ENCODE measurements at regions not wholly inside any gene's neighbourhood (a gene's known extent, or its start where the extent isn't known, plus 50 kb on each side); places are given as distances from the start of the nearest gene placed in this dataset.
"Not testable (repeated sequence)": the region's sequence is repeated elsewhere in the genome, so short reads cannot be mapped to it uniquely, and the experiment has no call there.

DNA sequence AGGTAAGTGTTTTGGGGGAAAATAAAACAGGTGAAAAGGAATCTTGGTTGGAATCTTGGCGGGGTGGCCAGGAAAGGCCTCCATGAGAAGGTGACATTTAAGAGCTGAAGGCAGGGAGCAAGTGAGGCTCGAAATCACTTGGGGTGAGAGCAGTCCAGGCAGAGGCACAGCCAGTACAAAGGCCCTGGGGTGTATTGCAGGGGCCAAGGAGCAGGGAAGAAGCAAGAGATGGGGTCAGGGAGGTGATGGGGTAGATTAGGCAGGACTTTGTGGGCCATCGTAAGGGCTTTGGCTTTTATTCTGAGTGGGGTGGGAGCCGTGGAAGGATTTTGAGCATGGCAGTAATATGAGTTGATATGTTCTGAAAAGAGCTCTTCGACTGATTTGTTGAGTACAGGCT lies 551.1 kb downstream of the MN1 start:
- no peak for ATAC-seq
- intact Hi-C loops (cut with DNase I, micrococcal nuclease) = no loop called here
- DNase-seq = no peak

DNA sequence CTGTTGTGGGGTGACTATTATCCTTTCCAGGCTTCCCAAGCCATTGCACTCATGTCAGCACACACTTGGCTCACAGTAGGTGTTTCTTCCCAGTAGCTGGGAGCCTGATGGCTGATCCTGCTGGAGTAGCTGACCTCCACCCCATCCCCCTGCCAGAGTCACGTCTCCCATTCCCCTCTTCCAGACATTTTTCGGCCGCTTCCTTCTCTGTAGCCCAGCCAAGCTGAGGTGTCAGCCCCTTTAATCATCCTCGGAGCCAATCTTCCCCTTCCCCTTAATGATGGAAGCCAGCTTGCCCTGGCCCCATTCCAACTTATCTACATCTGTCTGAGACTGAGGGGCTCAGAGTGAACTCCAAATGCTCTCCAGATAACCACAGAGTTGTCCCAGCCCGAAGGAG lies 550.7 kb downstream of the MN1 start:
- intact Hi-C loops (cut with DNase I, micrococcal nuclease) = no loop called here
- no peak for DNase-seq
- no peak for ATAC-seq

DNA sequence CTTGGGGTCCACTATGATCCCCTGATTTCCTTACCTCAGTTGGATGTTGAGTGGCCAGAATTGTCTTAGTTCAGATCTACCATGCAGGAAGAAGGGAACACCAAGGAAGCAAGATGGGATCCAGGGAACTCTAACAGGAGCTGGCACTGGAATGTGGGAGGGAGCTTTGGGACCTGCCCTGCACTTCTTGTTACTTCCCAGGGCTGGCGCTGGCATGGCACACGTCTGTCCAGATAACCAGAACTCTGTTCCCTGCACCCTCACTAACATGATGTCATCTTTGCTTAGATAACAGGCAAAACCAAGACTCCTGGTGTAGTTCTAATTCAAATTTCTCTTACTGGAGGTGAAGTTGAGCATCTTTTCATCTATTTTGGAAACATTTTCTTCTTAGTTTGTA lies 550.0 kb downstream of the MN1 start:
- intact Hi-C loops (cut with DNase I, micrococcal nuclease) = no loop called here
- ATAC-seq (no peak), DNase-seq (no peak)

GRCh38 chr22:27252282-27253049 lies 549.1 kb downstream of the MN1 start:
- DNase-seq = no peak
- ATAC-seq = no peak

GRCh38 chr22:27253108-27253902 lies 548.3 kb downstream of the MN1 start:
- intact Hi-C loops (cut with DNase I, micrococcal nuclease) = no loop called here
- ATAC-seq (no peak), DNase-seq (no peak)

More at GRCh38 chr22:27252282-27253049, 549.1 kb downstream of the MN1 start:
- intact Hi-C loops (cut with DNase I, micrococcal nuclease) = no loop called here

- ATAC-seq; DNase-seq; intact Hi-C loops (cut with DNase I, micrococcal nuclease): not testable (repeated sequence)
Measured at GRCh38 chr22:27254063-27254462, 547.5 kb downstream of the MN1 start.

DNA sequence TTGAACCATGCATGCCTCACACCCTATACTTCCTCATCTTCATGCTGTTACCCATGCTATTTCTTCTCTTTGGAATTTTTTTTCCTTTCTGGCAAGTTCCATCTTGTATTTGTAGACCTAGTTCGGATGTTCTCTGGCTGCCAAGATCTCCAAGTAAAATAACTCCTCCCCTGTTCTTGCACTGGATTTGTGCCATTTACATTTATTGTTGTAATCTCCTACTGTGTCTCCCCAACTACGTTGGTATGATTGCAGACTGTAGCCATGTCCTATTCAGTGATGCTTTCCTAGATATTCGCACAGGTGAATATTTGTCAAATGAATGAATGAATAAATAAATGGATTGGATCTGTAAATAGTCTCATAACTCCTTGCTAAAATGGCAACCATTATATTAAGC lies 546.0 kb downstream of the MN1 start:
- intact Hi-C loops (cut with DNase I, micrococcal nuclease) = no loop called here
- ATAC-seq (no peak), DNase-seq (no peak)

GRCh38 chr22:27257987-27258386 lies 543.6 kb downstream of the MN1 start:
- DNase-seq = no peak
- intact Hi-C loops (cut with DNase I, micrococcal nuclease) = no loop called here
- no peak for ATAC-seq

- ATAC-seq (no peak), DNase-seq (no peak)
- intact Hi-C loops (cut with DNase I, micrococcal nuclease) = no loop called here
Measured at GRCh38 chr22:27258616-27259172, 542.9 kb downstream of the MN1 start.

GRCh38 chr22:27259433-27259832 lies 542.1 kb downstream of the MN1 start:
- no peak for DNase-seq
- no peak for ATAC-seq
- intact Hi-C loops (cut with DNase I, micrococcal nuclease) = no loop called here

DNA sequence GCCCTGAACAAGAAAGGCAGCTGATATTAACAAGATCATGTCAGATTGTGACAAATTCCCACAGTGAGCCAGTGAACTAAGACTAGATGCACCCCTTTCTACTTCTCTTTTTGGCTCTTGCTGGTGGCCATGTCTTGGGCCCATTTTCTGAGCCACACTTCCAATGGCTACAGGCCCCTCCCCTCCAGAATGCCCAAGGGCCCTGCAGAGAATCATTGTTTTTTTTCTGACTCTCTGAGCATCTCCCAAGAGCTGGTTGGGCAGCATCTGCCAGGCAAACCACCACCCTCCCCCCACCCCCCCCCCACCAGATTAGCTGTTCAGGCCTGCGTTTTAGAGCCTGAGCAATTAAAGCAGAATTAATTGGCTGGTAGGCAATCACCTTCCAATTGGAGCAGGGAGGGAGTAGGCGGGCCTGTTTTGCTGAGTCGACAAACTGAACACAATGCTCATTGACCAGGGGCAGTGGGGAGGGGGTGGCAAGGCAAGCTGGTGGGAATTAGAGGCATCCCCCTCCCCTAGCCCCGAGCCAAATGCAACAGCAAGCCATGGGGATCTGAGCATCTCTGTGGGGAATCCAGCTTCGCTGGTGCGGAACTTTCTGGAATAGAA lies 541.4 kb downstream of the MN1 start:
- intact Hi-C loops (cut with DNase I, micrococcal nuclease) = no loop called here
- ATAC-seq = no peak
- no peak for DNase-seq

GRCh38 chr22:27262361-27262760 lies 539.2 kb downstream of the MN1 start:
- DNase-seq (no peak), ATAC-seq (no peak)
- intact Hi-C loops (cut with DNase I, micrococcal nuclease) = no loop called here

DNA sequence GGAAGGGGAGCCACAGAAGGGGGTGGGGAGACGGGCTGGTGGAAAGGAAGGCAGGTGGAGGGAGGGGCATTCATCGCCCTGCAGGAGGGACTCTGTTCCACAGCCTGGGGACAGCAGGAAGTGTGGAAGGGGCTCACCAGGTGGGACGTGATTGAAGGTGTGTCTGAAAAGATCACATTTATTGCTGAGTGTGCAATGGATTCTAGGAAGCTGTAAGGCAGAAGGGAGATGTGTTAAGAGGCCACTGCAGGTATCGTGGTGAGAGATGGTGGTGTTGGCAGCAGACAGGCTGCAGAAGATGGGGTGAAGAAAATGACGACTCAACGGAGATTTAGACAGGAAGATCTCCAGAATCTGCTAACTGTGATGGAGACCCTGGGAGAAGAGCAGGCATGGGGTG lies 537.4 kb downstream of the MN1 start:
- DNase-seq (no peak), ATAC-seq (no peak)
- intact Hi-C loops (cut with DNase I, micrococcal nuclease) = no loop called here

GRCh38 chr22:27267145-27267544 lies 534.4 kb downstream of the MN1 start:
- ATAC-seq = no peak
- no peak for DNase-seq
- intact Hi-C loops (cut with DNase I, micrococcal nuclease) = no loop called here

DNA sequence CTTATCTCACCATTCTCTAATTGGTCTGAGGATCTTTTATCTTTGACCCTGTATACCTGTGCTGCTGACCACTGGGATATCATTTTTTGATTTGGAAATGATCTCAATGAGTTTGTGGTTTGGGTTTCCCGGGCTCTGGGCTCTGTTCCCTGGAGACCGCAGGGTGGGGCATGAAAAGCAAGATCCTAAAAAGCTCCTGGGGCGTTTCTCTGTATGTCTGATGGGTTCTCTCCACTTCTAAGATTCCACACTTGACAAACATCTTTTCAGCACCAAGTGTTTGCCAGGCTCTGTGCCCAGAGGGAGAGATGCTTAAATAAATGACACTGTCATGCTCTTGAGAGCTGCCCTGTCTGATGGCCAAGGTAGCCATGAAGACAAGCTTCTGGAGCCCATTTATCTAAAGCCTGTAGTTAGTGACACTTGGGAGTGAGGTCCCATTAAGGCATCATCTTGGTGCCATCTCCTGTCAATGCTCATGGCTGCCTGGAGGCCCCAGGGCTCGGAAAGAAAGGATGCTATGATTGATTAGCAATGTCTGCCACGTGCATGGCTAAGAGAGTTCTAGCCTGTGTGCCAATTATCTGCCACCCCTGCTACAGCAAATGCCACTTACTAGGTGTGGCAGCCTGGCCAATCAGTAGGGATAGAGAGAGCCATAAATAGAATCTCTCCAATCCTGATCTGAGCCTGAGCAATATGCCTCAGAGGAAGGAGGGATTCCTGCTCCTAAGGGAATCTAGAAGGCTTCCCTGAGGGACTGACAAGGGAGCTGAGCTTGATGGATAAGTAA lies 531.6 kb downstream of the MN1 start:
- no peak for ATAC-seq
- intact Hi-C loops (cut with DNase I, micrococcal nuclease) = no loop called here
- DNase-seq = no peak

DNA sequence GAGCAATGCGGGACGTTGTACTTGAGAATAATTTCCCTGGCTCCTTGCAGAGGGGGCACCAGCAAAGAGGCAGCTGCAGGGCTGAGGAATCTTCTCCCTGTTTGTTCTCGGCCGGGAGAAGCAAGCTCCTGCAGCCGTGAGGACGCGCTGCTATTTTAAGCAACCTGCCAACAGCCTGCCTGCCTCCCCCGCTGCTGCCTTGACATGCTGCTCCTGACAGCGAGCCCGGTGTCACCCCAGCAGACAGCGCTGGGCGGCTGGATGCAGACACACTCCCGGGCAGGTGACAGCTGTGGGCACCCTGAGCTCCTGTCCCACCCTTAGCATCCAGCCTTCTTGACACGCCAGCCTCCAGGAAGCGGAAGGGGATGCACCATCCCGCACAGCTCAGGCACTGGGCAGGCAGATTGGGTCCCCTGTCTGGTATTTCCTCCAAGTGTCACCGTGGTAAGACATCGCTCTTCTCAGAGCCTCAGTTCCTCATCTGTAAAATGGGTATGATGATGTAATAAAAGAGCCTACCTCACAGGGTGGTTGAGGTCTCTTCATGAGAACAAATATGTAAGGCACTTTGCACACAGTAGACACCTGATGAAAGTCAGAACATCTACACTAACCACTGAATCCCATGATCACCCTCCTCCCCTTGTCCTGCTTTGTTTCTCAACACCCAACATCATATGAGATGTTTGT lies 530.6 kb downstream of the MN1 start:
- intact Hi-C loops (cut with DNase I, micrococcal nuclease) = no loop called here
- DNase-seq (no peak), ATAC-seq (no peak)

DNA sequence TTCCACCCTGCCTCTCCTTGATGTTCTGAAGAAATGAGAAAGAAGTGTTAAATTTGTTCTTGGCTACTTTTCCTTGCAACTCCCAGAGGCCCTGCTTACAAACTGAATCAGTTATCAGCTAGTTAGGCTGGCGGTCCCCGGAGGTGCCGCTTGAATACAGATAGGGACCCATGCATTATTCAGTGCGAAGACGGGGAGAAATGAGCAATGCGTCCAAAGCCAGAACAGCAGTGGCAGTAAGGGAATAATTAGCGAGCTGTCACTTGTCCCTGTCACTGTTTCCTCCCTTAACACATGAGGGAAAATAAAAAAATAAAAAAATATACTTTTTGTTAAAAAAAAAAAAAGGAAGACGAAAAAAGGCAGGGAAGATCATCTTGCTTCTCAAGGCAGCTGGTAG lies 528.1 kb downstream of the MN1 start:
- intact Hi-C loops (cut with DNase I, micrococcal nuclease) = no loop called here
- no peak for ATAC-seq

DNA sequence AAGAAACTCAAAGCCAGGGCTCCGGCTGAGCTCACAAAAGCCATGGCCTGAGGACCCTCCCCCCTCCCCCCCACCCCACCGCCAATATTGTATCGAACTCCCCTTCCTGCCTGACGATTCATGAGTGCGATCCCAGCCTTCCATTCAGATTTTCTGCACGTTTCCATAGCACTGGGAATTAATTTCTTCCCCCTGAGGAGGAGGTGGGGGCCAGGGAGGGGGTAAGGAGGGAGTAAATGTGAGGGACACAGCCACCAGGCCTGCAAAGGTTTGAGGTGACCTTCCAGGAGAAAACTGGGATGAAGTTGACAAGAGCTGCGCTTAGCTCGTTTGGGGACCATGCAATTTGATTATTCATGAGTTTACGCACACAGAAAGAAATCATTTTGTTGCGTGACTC lies 527.7 kb downstream of the MN1 start:
- ATAC-seq = no peak

More for the DNA sequence above, 528.1 kb downstream of the MN1 start:
- no peak for DNase-seq

More for the DNA sequence above, 527.7 kb downstream of the MN1 start:
- no peak for DNase-seq
- intact Hi-C loops (cut with DNase I, micrococcal nuclease) = no loop called here

Measured in left colon (tissue), 2 donors.